DOHH2 (cell line): ENCODE measurements at regions not wholly inside any gene's neighbourhood (a gene's known extent, or its start where the extent isn't known, plus 50 kb on each side); places are given as distances from the start of the nearest gene placed in this dataset.

Experiments used
- H3F3A ChIP-seq: fragments of 200-600 bp; sonication (generic), shearing (Covaris generic); 2 replicates; pipeline ENCODE4 v1.6.0; 2016; ENCODE audit warnings: antibody characterized with exemption, mild to moderate bottlenecking; ENCODE audit not compliant: control insufficient read depth, insufficient read depth
- H3K27ac ChIP-seq: fragments of 200-600 bp; sonication (generic); 2 replicates; pipeline ENCODE4 v1.5.1; 2014; ENCODE audit warnings: low read depth, mild to moderate bottlenecking, low read length, moderate library complexity
- H3K27me3 ChIP-seq: fragments of 200-600 bp; sonication (generic); 2 replicates; pipeline ENCODE4 v1.6.1; 2014; ENCODE audit warnings: mild to moderate bottlenecking, low read length, mixed read lengths; ENCODE audit not compliant: control insufficient read depth
- H3K36me3 ChIP-seq: fragments of 200-600 bp; sonication (generic); 2 replicates; pipeline ENCODE4 v1.6.1; 2014; ENCODE audit warnings: mild to moderate bottlenecking, low read length, moderate library complexity, mixed read lengths; ENCODE audit not compliant: control insufficient read depth
- H3K4me1 ChIP-seq: fragments of 200-600 bp; sonication (generic); 2 replicates; pipeline ENCODE4 v1.6.1; 2014; ENCODE audit warnings: mild to moderate bottlenecking, low read length, mixed read lengths; ENCODE audit not compliant: control insufficient read depth
- H3K4me2 ChIP-seq: fragments of 200-600 bp; sonication (generic); 2 replicates; pipeline ENCODE4 v1.6.0; 2014; ENCODE audit warnings: mild to moderate bottlenecking, low read length, moderate library complexity
- H3K4me3 ChIP-seq: fragments of 200-600 bp; sonication (generic); 2 replicates; pipeline ENCODE4 v1.5.1; 2014; ENCODE audit warnings: mild to moderate bottlenecking, low read length, mixed read lengths
- H3K79me2 ChIP-seq: fragments of 200-600 bp; sonication (generic); 2 replicates; pipeline ENCODE4 v1.6.1; 2014; ENCODE audit warnings: mild to moderate bottlenecking, low read length, mixed read lengths; ENCODE audit not compliant: control insufficient read depth
- H3K9me2 ChIP-seq: fragments of 200-600 bp; sonication (generic); replicated peaks from 2 replicates; pipeline ENCODE4 v1.6.1; 2014; ENCODE audit warnings: mild to moderate bottlenecking, low read length, mixed read lengths; ENCODE audit not compliant: control insufficient read depth
- H3K9me3 ChIP-seq: fragments of 200-600 bp; sonication (generic); 2 replicates; pipeline ENCODE4 v1.6.1; 2014; ENCODE audit warnings: antibody characterized with exemption, low read length, mixed read lengths; ENCODE audit not compliant: control insufficient read depth, insufficient read depth
- H4K20me1 ChIP-seq: fragments of 200-600 bp; sonication (generic); 2 replicates; pipeline ENCODE4 v1.6.0; 2014; ENCODE audit warnings: low read depth, mild to moderate bottlenecking, antibody characterized with exemption, low read length, moderate library complexity; ENCODE audit not compliant: control insufficient read depth, insufficient read depth
- CTCF ChIP-seq: fragments of 200-600 bp; sonication (generic); IDR thresholded peaks from one replicate; pipeline ENCODE4 v1.5.1; 2014; ENCODE audit warnings: antibody characterized with exemption, mild to moderate bottlenecking, low read depth, low read length; ENCODE audit not compliant: poor library complexity, severe bottlenecking
- EZH2phosphoT487 ChIP-seq: fragments of 200-600 bp; sonication (generic); IDR thresholded peaks from 2 replicates; pipeline ENCODE4 v1.6.1; 2017; ENCODE audit warnings: borderline replicate concordance, mild to moderate bottlenecking, antibody characterized with exemption, low read length, moderate library complexity, mixed read lengths

GRCh38 chr10:57017356-57018037, 656.4 kb upstream of the ZWINT start:
- Histone ChIP-seq H4K20me1 (no peaks in the 10 kb centered on the region), H3K4me2 (no peak overlapping the region), H3K4me1 (no peaks in the 10 kb centered on the region), H3K27me3 (no peaks in the 10 kb centered on the region), H3K9me2 (no peaks in the 10 kb centered on the region), H3K4me3 (no peak overlapping the region), H3K36me3 (no peaks in the 10 kb centered on the region), H3F3A (no peaks in the 10 kb centered on the region), H3K79me2 (no peaks in the 10 kb centered on the region), H3K27ac (no peak overlapping the region), H3K9me3 (no peaks in the 10 kb centered on the region; the same call in 1 of the 2 replicates)
- TF ChIP-seq CTCF = no peak
- TF ChIP-seq EZH2phosphoT487 = no peak

- Histone ChIP-seq H3K4me1 (no peaks in the 10 kb centered on the region), H3K36me3 (no peaks in the 10 kb centered on the region), H4K20me1 (no peaks in the 10 kb centered on the region), H3K9me3 (no peaks in the 10 kb centered on the region; the same call in 1 of the 2 replicates), H3K27ac (no peak overlapping the region), H3K4me3 (no peak overlapping the region), H3F3A (no peaks in the 10 kb centered on the region), H3K79me2 (no peaks in the 10 kb centered on the region), H3K4me2 (no peak overlapping the region), H3K9me2 (no peaks in the 10 kb centered on the region), H3K27me3 (no peaks in the 10 kb centered on the region)
- TF ChIP-seq EZH2phosphoT487 (no peak), CTCF (no peak)
Measured at GRCh38 chr10:57015595-57016318, 654.7 kb upstream of the ZWINT start.

- no peaks in the 10 kb centered on the region for H3K9me2 ChIP-seq
- no peaks in the 10 kb centered on the region for H4K20me1 ChIP-seq
- H3K4me2 ChIP-seq = no peak overlapping the region
- H3K79me2 ChIP-seq = no peaks in the 10 kb centered on the region
- no peak overlapping the region for H3K4me3 ChIP-seq
- no peaks in the 10 kb centered on the region; the same call in 1 of the 2 replicates for H3K9me3 ChIP-seq
- H3K27me3 ChIP-seq = no peaks in the 10 kb centered on the region
- H3F3A ChIP-seq = no peaks in the 10 kb centered on the region
- H3K4me1 ChIP-seq = no peaks in the 10 kb centered on the region
- no peak overlapping the region for H3K27ac ChIP-seq
- TF ChIP-seq EZH2phosphoT487 (no peak), CTCF (no peak)
- no peaks in the 10 kb centered on the region for H3K36me3 ChIP-seq
Measured at GRCh38 chr10:57015187-57015586, 654.1 kb upstream of the ZWINT start.
